CD4-positive, alpha-beta T cell (primary cell): ENCODE measurements at regions not wholly inside any gene's neighbourhood (a gene's known extent, or its start where the extent isn't known, plus 50 kb on each side); places are given as distances from the start of the nearest gene placed in this dataset.

Experiments
- ATAC-seq: fragments of 200-7000 bp; cut with Tn5 transposase; one replicate; pipeline ENCODE4 v1.10.0; 2022; ENCODE audit warnings: mild to moderate bottlenecking; ENCODE audit not compliant: poor library complexity
- CTCF ChIA-PET: fragments of 350-600 bp; sonication (Branson Sonifier 250); formaldehyde crosslinking; loops from one replicate; lab custom pipeline; 2021; ENCODE audit warnings: antibody characterized with exemption, inconsistent platforms; lab: Charles Lee
- POLR2A ChIA-PET: fragments of 350-600 bp; sonication (Branson Sonifier 250); formaldehyde crosslinking; loops from one replicate; lab custom pipeline; 2021; ENCODE audit warnings: antibody characterized with exemption, inconsistent platforms; lab: Charles Lee
- DNase-seq, 14 experiments: peaks; one replicate each; pipeline ENCODE4 v3.0.0-alpha.2; 2013 to 2020; ENCODE audit warnings: mixed read lengths in 2 of 14
- H3K27ac ChIP-seq, 2 donors: one replicate each; pipeline versions ENCODE4 v1.5.1 to v1.7.0; 2013; ENCODE audit warnings: low read length in 2 of 2, low read depth in 1 of 2, mild to moderate bottlenecking in 1 of 2
- H3K27me3 ChIP-seq, 2 experiments: 1 replicate in 1 of 2; 2 replicates in 1 of 2; pipeline versions ENCODE4 v1.6.1 to v1.7.0; 2013; ENCODE audit warnings: low read length in 2 of 2, control low read depth in 1 of 2, mild to moderate bottlenecking in 1 of 2, moderate library complexity in 1 of 2; ENCODE audit not compliant: insufficient read depth in 2 of 2, control insufficient read depth in 1 of 2
- H3K36me3 ChIP-seq: one replicate; pipeline ENCODE4 v1.6.1; 2013; ENCODE audit warnings: low read length, control low read depth; ENCODE audit not compliant: insufficient read depth
- H3K4me1 ChIP-seq: one replicate; pipeline ENCODE4 v1.6.1; 2013; ENCODE audit warnings: low read length, control low read depth; ENCODE audit not compliant: insufficient read depth
- H3K4me3 ChIP-seq: one replicate; pipeline ENCODE4 v1.5.1; 2013; ENCODE audit warnings: mild to moderate bottlenecking, low read length, moderate library complexity
- H3K9me3 ChIP-seq, 2 experiments: 1 replicate in 1 of 2; 2 replicates in 1 of 2; pipeline versions ENCODE4 v1.6.1 to v1.7.0; 2013; ENCODE audit warnings: low read length in 2 of 2, mild to moderate bottlenecking in 2 of 2, control low read depth in 1 of 2, moderate library complexity in 1 of 2; ENCODE audit not compliant: control insufficient read depth in 1 of 2, insufficient read depth in 1 of 2
- H3K27ac Mint-ChIP-seq: one replicate; pipeline ENCODE4 v1.8.0; 2020; ENCODE audit warnings: mixed read lengths
- H3K27me3 Mint-ChIP-seq: one replicate; pipeline ENCODE4 v1.8.0; 2021; ENCODE audit warnings: mixed read lengths
- H3K36me3 Mint-ChIP-seq: one replicate; pipeline ENCODE4 v1.8.0; 2021; ENCODE audit warnings: low read depth, mixed read lengths
- H3K4me1 Mint-ChIP-seq: one replicate; pipeline ENCODE4 v1.8.0; 2021; ENCODE audit warnings: low read depth, mixed read lengths
- H3K4me3 Mint-ChIP-seq: one replicate; pipeline ENCODE4 v1.8.0; 2020; ENCODE audit warnings: mild to moderate bottlenecking, mixed read lengths
- H3K9me3 Mint-ChIP-seq: one replicate; pipeline ENCODE4 v1.8.0; 2020; ENCODE audit warnings: mixed read lengths
- CTCF ChIP-seq: fragments of 200-600 bp; IDR thresholded peaks from one replicate; pipeline ENCODE4 v1.8.0; 2022; ENCODE audit warnings: antibody characterized with exemption, mild to moderate bottlenecking
- intact Hi-C, 2 experiments: fragments of 100-400 bp; cut with DNase I in 1 of 2; cut with micrococcal nuclease in 1 of 2; formaldehyde crosslinking; loops; one replicate each; pipeline versions ENCODE4 v1.15.1 to v1.9.0; 2023 to 2025; cut with DNase I, micrococcal nuclease

DNA sequence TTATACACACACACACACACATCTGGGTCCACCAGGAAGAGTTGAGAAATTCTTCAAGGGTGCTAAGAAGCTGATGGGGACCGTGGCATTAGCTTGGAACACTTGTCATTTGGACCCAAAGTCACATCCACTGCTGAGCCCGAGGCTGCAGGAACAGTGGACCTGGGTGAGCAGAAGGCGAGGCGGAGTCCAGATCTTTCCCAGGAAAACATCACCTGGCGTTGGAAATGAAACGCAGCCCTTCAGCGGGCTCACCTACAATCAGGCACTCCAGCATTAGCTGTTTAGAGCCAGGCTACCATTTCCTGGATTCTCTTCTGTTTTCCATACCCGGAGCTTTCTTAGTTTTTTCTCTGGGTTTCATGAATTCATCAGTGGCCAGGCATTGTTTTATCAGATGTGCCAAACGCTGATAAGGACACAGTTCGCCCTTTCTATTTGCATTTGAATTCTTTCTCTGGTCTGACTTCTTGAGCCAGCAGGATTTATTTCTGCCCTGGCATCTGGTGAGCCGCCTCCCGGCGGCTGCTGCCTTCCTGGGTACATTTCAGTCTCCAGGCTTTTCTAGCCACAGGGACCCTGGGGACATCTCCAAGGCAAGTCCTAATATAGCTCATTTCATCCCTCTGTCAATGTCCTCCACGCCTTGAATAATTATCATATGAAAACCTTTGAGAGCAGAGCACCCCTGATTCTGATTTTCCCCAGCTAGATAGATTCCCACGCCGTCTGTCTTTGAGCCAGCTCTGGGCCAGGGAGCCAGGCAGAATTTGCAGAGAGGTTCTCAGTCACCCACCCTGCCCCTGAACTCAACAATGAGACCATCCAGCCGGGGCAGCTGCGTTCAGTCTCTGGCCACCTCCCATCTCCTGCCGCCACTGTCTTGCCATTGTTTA is 170.9 kb downstream of the TTLL2 start:
- Histone ChIP-seq H3K4me1 (no peaks in the 10 kb centered on the region), H3K4me3 (no peak overlapping the region), H3K9me3 (peaks cover 0 to 13% of the 10 kb centered on the region in 2 experiments), H3K27ac (no peak overlapping the region), H3K36me3 (no peaks in the 10 kb centered on the region), H3K27me3 (peaks cover 0 to 15% of the 10 kb centered on the region in 2 experiments)
- peaks cover 18% of the 10 kb centered on the region for H3K27me3 Mint-ChIP-seq
- CTCF ChIA-PET, result no interaction called here
- POLR2A ChIA-PET, result no interaction called here
- no peaks in the 10 kb centered on the region for H3K36me3 Mint-ChIP-seq
- intact Hi-C loops, result no loop called here
- no peak overlapping the region for H3K4me3 Mint-ChIP-seq
- H3K9me3 Mint-ChIP-seq, result no peaks in the 10 kb centered on the region
- no peak for DNase-seq
- TF ChIP-seq CTCF, result no peak
- no peak for ATAC-seq
- no peak overlapping the region for H3K27ac Mint-ChIP-seq
- H3K4me1 Mint-ChIP-seq, result no peaks in the 10 kb centered on the region

- CTCF ChIA-PET, result no interaction called here
- no peaks in the 10 kb centered on the region for H3K4me1 Mint-ChIP-seq
- no peaks in the 10 kb centered on the region for H3K36me3 Mint-ChIP-seq
- intact Hi-C loops, result no loop called here
- no peak overlapping the region for H3K27ac Mint-ChIP-seq
- peaks cover 0 to 7% of the 10 kb centered on the region in 2 experiments for H3K27me3 ChIP-seq
- no peaks in the 10 kb centered on the region for H3K36me3 ChIP-seq
- peaks cover 9% of the 10 kb centered on the region for H3K27me3 Mint-ChIP-seq
- POLR2A ChIA-PET, result no interaction called here
- no peak overlapping the region for H3K27ac ChIP-seq
- no peak for TF ChIP-seq CTCF
- no peaks in the 10 kb centered on the region for H3K9me3 Mint-ChIP-seq
- H3K9me3 ChIP-seq, result peaks cover 0 to 13% of the 10 kb centered on the region in 2 experiments
- ATAC-seq, result no peak
- H3K4me3 Mint-ChIP-seq, result no peak overlapping the region
- no peak overlapping the region for H3K4me3 ChIP-seq
- H3K4me1 ChIP-seq, result no peaks in the 10 kb centered on the region
- DNase-seq, result no peak
Measured at GRCh38 chr6:167496707-167497106, 171.8 kb downstream of the TTLL2 start.

DNA sequence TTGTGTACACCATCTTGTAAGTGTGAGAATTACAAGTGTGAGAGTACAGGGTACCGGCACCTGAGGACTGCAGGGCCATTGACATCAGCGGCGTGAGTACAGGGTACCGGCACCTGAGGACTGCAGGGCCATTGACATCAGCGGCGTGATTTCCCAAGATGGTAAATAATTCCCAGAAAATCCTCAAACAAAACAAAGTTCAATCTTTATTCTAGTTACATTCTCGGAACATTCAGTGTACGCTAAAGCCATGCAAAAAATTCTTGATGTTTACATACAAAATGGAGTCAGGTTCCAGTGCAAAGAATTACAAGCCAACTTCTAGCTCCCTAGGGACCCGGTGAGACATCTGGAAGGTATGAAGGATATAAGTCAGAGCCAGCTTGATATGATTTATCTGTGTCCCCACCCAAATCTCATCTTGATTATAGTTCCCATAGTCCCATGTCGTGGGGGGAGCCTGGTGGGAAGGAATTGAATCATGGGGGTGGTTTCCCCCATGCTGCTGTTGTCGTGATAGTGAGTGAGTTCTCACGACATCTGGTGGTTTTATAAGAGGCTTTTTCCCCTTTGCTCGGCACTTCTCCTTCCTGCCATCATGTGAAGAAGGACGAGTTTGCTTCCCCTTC is 172.7 kb downstream of the TTLL2 start:
- no peak overlapping the region for H3K27ac Mint-ChIP-seq

More for the DNA sequence above, 172.7 kb downstream of the TTLL2 start:
- ChIA-PET POLR2A (no interaction called here), CTCF (no interaction called here)
- H3K27me3 ChIP-seq, result peaks cover 0 to 7% of the 10 kb centered on the region in 2 experiments
- H3K9me3 Mint-ChIP-seq, result no peaks in the 10 kb centered on the region
- no peak overlapping the region for H3K27ac ChIP-seq
- DNase-seq, result no peak
- ATAC-seq, result no peak
- peaks cover 0 to 13% of the 10 kb centered on the region in 2 experiments for H3K9me3 ChIP-seq
- no peak overlapping the region for H3K4me3 Mint-ChIP-seq
- TF ChIP-seq CTCF, result no peak
- no peaks in the 10 kb centered on the region for H3K36me3 Mint-ChIP-seq
- H3K27me3 Mint-ChIP-seq, result peaks cover 9% of the 10 kb centered on the region
- no peak overlapping the region for H3K4me3 ChIP-seq
- intact Hi-C loops, result no loop called here
- H3K36me3 ChIP-seq, result no peaks in the 10 kb centered on the region
- no peaks in the 10 kb centered on the region for H3K4me1 ChIP-seq
- H3K4me1 Mint-ChIP-seq, result no peaks in the 10 kb centered on the region
